GM19025 (cell line): ENCODE measurements at regions not wholly inside any gene's neighbourhood (a gene's known extent, or its start where the extent isn't known, plus 50 kb on each side); places are given as distances from the start of the nearest gene placed in this dataset.
A peak's percentile ranks its signal among the peaks of the same experiment; 100 is the strongest.

ENCODE experiments used
- ATAC-seq: cut with Tn5 transposase; IDR thresholded peaks from one replicate; pipeline ENCODE4 v1.9.1; 2021; ENCODE audit warnings: mild to moderate bottlenecking, low read depth, moderate library complexity; ENCODE audit not compliant: unreplicated experiment

DNA sequence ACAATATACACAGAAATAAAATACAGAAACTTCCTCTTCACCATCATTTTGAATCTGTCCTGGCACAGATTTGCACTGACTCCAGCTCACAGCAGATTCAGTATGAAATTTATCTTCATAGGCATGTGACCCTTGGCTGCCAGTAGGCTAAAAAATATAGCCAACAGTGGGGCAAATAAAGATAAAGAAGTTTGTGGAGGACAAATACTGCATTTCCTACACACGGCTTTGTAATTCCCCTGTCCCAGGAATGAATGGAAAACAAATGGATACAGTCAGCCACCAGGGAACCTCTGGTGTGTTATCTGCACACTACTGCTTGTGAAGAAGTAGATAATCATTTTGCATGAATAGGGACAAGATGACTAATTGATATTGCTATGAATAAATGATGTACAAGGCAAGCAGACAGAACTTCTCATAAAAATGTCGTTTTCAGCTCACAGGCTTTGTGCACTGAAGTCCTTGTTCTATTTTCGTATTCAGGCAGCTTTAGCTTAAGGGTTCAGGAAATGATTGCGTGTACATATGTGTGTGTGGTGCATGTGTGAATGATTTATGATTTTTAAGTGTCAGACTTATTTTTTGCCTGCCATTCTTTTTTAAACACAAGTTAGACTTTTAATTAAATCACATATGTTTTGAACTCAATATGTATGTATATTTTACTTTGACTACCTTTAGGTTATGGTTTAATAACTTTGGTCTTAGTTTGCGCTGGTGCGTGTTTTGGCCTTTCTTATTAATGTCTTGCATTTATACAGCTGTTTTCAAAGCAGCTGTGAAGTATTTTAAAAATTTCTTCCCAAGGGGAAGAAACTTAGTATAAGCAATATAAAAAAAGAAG is 543.8 kb upstream of the JAG1 start:
- ATAC-seq = no peak

GRCh38 chr20:11218173-11218680 is 544.4 kb upstream of the JAG1 start:
- ATAC-seq = no peak

GRCh38 chr20:11219192-11219591 is 545.4 kb upstream of the JAG1 start:
- ATAC-seq = no peak

- ATAC-seq = no peak
Observed at GRCh38 chr20:11221046-11221445, 547.2 kb upstream of the JAG1 start.

DNA sequence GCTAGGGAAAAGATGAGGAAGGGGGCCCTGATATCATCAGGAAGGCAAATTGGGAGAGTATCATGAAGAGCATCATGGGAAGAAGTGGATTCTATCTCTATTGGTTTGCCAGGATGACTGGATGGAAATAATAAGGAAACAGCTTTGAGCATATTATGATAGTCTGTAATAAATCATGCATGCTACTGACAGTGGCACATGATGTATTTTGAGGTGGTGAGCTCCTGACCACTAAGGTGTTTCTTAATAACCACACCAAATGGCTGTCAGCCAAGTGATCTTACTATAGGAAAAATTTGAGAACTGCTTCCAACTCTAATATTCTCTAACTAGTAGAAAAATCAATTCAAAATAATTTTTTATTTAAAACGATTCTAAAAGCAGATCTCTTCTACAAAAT is 548.4 kb upstream of the JAG1 start:
- no peak for ATAC-seq

DNA sequence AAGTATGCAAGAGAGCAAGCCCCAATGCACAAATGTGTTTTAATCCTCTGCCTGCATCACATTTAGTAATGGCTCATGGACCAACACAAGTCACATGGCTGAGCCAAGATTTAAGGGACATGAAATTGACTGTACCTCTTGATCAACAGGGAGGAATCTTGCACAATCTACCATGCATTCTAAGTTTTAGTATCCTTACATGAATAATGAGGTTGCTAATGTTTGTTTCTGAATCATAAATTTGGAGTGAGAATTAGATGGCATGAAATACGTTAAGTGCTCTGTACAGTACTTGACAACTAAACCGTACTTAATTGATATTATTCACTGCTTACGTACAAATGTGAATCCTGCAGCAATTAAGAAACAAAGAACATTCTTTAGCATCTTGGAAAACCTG is 553.8 kb upstream of the JAG1 start:
- no peak for ATAC-seq

DNA sequence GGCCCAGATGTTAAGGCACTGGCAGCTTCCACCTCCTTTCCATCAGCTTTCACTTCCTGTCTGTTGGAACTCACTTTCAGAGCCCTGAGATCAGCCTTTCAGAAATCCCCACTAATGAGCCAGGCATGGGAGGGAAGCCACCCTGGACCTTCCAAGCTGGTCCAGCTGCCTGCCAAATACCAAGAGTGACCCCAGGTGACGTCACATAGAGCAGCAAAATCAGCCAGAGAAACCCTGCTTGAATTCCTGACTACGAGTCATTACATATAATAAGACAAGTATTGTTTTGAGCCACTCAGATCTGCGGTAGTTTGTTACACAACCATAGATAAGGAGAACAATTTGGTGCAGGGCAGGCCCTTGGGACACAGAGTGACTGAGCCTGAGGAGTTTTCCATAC is 556.0 kb upstream of the JAG1 start:
- ATAC-seq = no peak

DNA sequence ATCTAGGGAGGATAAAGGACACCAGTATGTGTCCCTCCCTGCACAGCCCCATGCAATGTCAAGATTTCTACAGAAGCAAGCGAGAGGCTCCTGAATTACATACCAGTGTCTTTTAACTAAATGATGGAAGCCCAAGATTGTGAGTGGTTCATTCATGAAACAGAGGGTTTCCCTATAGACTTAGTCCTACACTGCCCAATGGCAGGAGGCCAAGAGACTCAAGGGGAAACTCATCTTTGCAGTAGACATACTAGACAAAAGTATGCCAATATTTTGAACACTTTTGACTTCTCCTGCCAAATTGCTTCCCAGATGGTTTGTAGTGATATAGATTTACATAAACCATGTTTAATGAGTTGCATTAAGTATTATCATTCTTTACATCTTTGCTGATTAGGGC is 557.2 kb upstream of the JAG1 start:
- no peak for ATAC-seq

DNA sequence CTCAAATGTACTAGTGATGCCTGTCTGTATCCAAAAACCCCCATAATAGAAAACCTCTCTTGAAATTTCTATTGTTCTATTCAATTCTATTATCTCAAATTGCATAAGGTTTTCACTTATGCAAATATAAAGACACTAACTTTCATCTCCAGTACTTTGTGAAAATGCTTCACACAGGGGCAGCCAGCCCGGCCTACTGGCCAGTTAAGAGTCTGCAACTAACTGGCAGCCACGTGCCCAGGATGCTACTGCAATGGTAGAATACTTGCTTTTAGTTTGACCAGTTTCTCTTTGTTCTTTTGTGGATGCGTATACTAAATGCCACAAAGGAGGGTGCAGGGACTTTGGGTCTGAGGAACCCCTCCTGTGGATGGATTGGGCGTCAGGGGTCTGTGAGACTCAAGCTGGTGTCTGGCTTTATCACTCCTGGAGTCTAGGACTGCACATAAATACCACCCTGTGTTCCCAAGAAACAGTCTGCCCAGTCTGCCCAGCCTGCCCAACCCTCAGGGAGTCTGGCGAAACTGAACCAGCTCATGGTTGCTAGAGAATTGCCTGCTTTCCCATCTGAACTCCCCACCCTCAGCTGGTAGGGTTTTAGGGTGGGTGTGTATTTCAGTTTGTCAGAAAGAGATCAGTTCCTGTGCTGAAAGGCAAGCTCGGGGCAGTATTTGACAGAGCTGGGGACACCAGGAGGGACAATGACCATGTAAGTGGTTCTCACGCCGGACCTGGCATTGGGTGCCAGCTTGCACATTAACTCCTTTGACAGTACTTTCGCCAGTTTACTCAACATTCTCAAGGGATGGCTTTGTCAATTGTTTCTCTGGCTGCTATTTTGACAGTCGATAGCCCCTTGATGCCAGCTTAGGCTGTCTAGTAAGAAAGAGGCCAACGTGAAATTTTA is 558.2 kb upstream of the JAG1 start:
- ATAC-seq = no peak

DNA sequence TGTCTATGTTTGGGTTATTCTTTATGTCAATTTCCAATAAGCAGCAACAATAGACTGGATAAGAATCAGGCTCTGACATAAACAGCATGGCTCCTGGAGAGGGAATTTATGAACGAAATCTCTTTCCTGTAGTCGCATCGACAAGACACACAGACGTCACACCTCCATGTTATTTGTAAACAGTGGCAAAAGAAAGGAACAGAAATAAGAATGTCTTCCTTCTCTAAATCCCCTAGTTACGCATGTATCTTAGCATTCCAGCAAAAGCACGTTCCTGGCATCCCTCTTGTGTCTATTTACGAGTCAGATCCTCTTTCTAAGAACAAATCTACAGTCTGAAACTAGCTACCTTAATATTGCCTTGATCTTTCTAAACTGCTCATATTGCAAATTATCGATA is 559.1 kb upstream of the JAG1 start:
- no peak for ATAC-seq

GRCh38 chr20:11234181-11234580 is 560.4 kb upstream of the JAG1 start:
- no peak for ATAC-seq

DNA sequence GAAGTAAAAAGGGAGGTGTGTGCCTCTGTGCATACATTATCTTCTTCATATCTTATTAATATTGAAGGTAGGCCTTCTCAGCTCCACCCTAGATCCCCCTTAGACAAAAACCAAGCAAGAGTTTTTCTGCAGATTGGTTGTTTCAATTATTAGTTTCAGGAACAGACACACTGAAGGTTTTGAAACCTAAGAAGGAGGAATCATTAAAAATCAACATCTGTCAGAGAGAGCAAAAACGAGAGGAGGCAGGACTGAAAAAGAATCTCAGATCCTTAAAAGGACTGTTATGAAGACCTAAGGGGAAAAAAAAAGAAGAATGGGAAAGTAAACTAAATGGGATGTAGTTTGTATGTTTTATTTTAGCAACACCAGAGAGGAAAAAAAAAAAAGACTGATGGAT is 560.8 kb upstream of the JAG1 start:
- ATAC-seq = peak; percentile 50

DNA sequence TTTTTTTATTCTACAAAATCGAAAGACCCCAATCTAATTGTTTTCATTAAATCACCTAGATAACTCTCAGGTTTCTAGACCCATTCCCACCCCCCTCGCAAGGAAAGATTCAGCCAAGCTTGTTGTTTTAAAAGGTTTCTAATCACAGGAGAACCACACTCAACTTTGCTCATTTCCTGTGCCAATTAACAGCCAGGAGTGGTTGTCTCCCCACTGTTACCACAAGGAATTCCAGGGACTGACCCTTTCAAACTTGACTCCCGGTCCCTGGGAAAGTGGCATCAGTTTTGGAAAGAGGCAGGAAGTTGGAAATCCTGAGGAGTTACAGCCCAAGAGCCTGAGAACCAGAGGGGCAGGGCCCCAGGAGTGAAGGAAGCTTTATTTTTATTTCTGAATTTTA is 561.3 kb upstream of the JAG1 start:
- ATAC-seq = no peak

DNA sequence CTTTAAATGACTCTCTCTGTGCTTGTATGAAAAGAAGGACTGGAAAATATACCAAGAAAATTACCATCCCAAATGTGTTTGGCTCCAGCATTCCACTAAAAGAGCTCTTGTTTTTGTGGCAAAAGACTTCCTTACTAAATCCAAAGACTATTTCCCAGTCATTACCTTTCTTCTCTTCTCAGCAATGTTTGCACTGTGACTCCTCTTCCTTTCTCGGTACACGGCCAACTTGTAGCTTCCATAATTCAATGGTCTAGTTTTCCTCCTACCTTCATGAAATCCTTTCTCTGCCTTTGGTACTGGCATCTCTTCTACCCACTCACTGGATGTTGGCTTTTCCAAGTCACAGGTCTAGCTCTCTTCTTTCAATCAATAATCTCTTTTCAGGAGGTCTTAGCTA is 568.5 kb upstream of the JAG1 start:
- ATAC-seq = no peak

GRCh38 chr20:11245431-11245830 is 571.6 kb upstream of the JAG1 start:
- ATAC-seq = no peak

GRCh38 chr20:11246251-11246775 is 572.5 kb upstream of the JAG1 start:
- no peak for ATAC-seq

- no peak for ATAC-seq
Observed at GRCh38 chr20:11247046-11248010, 573.5 kb upstream of the JAG1 start.

DNA sequence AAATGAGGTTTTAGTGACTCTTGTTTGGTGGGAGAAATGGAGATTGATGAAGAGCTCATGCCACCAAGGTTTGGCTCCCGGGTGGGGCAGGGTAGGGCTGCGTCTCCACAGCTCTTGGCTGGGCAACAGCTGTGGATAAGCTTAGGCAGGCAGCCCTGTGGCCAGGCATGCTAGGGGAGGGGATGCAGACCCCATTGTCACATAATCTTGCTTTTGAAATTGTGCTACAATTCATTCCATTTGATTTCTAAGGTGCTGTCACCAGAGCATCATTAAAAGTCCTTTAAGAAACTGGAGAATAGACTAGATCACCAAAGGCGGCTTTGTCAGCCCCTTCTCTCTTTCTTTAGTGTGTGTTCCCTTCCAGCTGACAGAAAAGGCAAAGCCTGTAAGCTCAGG is 574.2 kb upstream of the JAG1 start:
- ATAC-seq = no peak

- no peak for ATAC-seq
Observed at GRCh38 chr20:11248687-11249638, 575.2 kb upstream of the JAG1 start.
